Hematopoietic multipotent progenitor cell treated with erythropoietin and hydrocortisone succinate and interleukin-3 and kit ligand, for 8 days (in vitro differentiated cells): ENCODE measurements at regions not wholly inside any gene's neighbourhood (a gene's known extent, or its start where the extent isn't known, plus 50 kb on each side); places are given as distances from the start of the nearest gene placed in this dataset.

Experiments used
- DNase-seq: peaks from one replicate; pipeline ENCODE4 v3.0.0-alpha.2; 2015

GRCh38 chr4:180483036-180483435 lies 1760.2 kb upstream of the TENM3 start:
- no peak for DNase-seq

DNA sequence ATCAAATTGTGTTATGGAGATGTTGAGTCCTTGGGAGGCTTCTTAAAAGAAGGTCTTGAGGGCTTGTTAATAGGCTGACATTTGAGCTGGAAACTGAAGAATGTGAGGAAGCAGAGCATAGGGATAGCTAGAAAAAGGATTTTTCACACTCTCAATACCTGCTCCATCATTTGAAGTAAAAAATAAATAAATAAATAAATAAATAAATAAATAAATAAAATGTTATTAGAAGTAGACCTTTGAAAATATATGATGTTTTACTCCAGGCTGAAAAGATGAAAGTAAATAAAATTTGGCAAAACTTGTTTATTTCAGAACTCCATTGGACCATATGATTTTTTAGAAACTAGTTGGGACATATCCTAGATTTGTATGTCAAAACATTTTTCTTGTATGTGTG lies 1757.8 kb upstream of the TENM3 start:
- no peak for DNase-seq

- DNase-seq: no peak
Observed at GRCh38 chr4:180486342-180486741, 1756.9 kb upstream of the TENM3 start.

- no peak for DNase-seq
Observed at GRCh38 chr4:180489787-180490186, 1753.4 kb upstream of the TENM3 start.

DNA sequence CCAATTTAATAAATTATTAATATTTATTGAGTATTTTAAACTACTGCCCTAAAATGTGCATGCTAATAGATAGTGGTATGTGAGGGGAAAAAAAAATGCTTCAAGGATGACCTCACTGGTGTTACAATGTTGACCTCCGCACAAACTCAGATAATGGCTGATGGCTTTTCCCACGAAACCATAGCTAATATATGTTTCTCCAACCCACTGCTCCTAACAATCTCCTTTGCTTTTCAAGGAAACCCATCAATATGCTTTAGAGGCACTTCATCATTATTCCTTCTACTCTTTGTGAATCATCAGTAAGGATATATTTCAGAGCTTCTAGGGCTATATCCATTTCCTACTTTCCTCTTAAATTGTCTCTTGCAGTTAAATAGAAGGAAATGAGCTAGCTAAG lies 1752.0 kb upstream of the TENM3 start:
- no peak for DNase-seq

DNA sequence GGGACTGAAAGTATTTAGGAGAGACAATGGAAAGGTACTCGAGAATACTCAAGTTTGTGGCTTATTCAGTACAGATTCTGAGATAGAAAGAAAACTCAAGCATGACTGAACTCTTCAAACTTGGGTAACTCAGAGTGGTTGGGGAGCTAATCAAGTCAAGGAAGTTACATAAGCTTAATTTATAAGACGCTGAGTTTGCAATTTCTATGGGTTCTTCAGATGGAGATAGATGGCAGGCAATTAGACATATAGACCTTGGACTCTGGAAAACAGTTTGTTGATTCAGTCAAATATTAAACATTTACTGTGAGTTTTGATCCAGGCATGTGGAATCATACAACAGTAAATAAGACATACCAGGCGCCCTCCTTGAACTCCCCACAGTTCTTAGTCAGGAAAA lies 1749.9 kb upstream of the TENM3 start:
- DNase-seq: no peak

- DNase-seq: no peak
Observed at GRCh38 chr4:180500154-180500553, 1743.0 kb upstream of the TENM3 start.

GRCh38 chr4:180512801-180513475 lies 1730.3 kb upstream of the TENM3 start:
- no peak for DNase-seq

DNA sequence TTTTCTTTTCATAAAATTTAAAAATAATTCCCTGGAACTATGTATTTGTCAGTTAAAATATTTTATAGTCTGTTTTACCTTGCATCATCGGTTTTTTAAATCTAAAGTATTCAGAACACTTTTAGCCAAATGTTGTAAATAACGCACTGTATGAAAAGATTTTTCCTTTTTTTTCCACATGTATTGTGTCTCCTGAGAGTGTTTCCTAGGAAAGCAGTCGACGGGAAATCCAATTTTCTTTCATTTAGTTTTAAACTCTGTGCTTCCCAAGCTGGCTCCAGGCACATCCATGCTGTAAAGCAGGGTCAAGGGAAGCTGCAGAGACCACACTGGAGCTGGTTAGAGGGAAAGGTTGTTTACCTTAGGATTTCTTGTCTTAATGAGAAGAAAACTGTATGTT lies 1724.3 kb upstream of the TENM3 start:
- DNase-seq: no peak

DNA sequence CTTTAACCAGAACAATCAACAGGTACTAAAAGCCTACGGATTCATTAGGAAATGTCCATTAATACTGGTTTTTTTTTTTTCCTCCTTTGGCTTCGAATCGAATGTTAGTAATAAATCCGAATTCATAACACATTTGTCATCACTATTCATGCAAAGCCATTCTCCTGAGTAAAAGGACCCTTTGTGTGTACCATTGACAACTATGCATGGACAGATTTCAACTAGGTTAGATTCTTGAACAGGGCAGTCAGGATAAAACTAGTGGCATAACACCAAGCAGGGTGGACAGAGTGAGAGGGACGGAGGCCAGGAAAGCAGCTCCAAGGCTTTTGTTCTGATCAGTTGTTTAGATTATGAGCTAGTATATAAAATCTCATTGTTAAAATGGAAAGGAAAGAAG lies 1722.0 kb upstream of the TENM3 start:
- DNase-seq: no peak

- DNase-seq: no peak
Observed at GRCh38 chr4:180525523-180526077, 1717.6 kb upstream of the TENM3 start.

- no peak for DNase-seq
Observed at GRCh38 chr4:180528003-180528402, 1715.2 kb upstream of the TENM3 start.

DNA sequence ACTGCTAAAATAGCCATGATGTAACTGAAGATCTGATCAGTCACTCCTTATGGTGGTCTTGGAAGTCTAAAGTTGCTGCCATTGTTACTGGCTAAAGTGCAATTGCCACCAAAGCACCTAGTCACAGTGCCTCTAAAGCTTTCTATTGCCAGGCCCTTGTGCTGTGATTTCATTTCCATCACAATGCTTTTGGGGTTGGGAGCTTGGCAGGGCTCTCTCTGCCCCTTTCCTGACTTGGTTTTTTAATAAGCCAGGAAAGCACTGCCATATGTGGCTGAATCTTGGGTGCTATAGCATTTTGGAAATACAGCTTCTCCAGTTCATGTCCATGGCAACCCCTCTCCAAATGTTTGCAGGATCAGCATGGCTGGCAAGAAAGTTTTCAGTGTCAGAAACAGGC lies 1712.4 kb upstream of the TENM3 start:
- DNase-seq: no peak

- DNase-seq: no peak
Observed at GRCh38 chr4:180532691-180533090, 1710.5 kb upstream of the TENM3 start.

GRCh38 chr4:180538384-180539057 lies 1704.7 kb upstream of the TENM3 start:
- no peak for DNase-seq

- no peak for DNase-seq
Observed at GRCh38 chr4:180539284-180539683, 1703.9 kb upstream of the TENM3 start.

DNA sequence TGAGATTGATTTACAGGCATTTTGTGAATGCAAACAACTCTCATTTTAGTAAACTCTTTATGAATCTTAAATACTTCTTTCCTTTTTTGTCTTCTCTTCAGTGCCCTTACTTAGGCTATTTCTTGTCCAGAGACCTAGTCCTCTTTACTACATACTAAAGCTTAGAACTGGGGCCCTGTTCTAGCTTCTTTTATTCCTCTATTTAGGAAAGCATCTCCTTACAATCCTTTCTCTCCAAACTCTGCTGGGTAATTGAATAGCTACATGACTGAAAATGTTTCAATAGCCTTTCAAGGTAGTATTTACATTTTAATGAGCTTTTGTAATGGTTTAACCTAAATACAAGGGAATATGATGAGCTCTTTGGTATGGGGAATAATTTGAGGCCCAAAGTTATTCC lies 1701.5 kb upstream of the TENM3 start:
- no peak for DNase-seq

DNA sequence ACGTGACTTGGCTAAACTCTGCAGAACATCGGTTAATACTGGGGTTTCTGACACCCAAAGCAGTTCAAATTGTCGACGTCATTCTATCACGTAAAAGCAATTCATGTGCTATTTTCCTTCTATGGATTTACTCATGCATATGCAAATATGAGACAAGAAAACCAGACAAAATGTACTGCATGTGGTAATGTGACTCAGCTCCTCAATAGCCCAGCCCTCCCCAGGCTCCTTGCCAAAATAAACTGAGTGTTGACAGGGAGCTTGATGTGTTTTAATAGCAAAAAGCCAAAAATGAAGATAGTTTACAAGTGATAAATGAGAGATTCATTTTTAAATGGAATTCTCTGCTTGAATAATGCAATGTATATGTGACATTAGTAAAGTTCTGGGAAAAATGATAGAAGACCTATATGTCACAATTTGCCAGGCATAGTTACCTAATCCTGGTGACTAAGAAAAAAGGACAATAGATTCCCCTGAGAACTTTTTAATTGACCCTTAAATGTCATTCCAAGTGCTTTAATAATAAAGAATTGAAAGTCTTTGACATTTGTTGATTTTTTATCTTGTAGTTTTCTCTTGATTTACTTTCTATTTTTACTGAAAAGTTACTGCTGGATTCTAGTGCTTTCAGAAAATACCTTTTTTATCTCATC lies 1700.6 kb upstream of the TENM3 start:
- DNase-seq: no peak

- no peak for DNase-seq
Observed at GRCh38 chr4:180550106-180550505, 1693.1 kb upstream of the TENM3 start.

GRCh38 chr4:180557348-180557747 lies 1685.9 kb upstream of the TENM3 start:
- DNase-seq: no peak

DNA sequence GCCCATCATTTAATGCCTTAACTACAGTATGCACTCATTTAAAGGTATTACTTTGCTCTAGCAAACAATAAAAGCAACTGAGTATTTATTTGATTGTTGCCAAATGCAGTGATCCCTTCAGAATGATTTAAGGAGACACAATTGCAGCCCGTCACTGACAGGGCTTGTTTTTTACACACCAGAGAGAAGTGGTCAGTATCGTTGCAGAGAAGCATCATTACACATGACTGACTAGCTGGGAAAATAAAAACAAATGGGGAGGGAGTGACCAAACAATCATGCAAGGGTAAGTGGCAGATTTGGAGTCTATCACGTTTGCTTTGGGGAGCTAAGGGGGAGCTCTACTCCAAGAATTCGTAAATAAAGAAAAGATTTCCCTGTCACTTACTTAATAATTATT lies 1685.3 kb upstream of the TENM3 start:
- DNase-seq: no peak

GRCh38 chr4:180558427-180558826 lies 1684.8 kb upstream of the TENM3 start:
- DNase-seq: no peak

DNA sequence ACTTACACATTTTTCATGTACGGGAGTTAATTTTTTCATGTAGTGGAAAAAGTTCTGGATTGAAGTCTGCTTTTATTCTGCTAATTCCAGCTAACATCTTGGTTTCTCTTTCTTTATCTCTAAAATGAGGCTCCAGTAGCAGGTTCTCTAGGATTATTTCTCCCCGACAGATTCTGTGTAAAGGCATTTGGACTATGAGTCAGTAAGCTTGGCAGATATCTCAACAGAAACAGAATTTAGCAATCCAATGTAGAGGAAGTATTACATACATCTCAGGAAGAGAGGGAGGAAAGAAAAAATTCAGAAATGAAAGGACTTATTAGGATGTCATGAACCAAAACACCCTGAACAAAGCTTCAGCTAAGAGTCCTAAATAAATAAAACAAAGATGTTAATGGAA lies 1682.3 kb upstream of the TENM3 start:
- DNase-seq: no peak

- no peak for DNase-seq
Observed at GRCh38 chr4:180564026-180564425, 1679.2 kb upstream of the TENM3 start.
